Parathyroid adenoma (tissue), 2 donors: ENCODE measurements at regions not wholly inside any gene's neighbourhood (a gene's known extent, or its start where the extent isn't known, plus 50 kb on each side); places are given as distances from the start of the nearest gene placed in this dataset.
"Not testable (repeated sequence)": the region's sequence is repeated elsewhere in the genome, so short reads cannot be mapped to it uniquely, and the experiment has no call there.

Source experiments
- H2AFZ ChIP-seq: fragments of 300-600 bp; sonication (generic); one replicate; pipeline ENCODE4 v1.7.0; 2017; ENCODE audit warnings: antibody characterized with exemption, mild to moderate bottlenecking
- H3K27ac ChIP-seq: fragments of 300-600 bp; sonication (generic); one replicate; pipeline ENCODE4 v1.7.0; 2017
- H3K27me3 ChIP-seq: fragments of 300-600 bp; sonication (generic); one replicate; pipeline ENCODE4 v1.7.0; 2017; ENCODE audit warnings: low read length; ENCODE audit not compliant: control insufficient read depth, insufficient read depth
- H3K36me3 ChIP-seq: fragments of 300-600 bp; sonication (generic); one replicate; pipeline ENCODE4 v1.7.0; 2017; ENCODE audit warnings: low read length; ENCODE audit not compliant: control insufficient read depth, insufficient read depth
- H3K4me1 ChIP-seq: fragments of 300-600 bp; sonication (generic); one replicate; pipeline ENCODE4 v1.7.0; 2017; ENCODE audit warnings: control low read depth
- H3K4me2 ChIP-seq: fragments of 300-600 bp; sonication (generic); one replicate; pipeline ENCODE4 v1.7.0; 2017; ENCODE audit warnings: low read length
- H3K4me3 ChIP-seq: fragments of 300-600 bp; sonication (generic); one replicate; pipeline ENCODE4 v1.7.0; 2017; ENCODE audit warnings: low read depth, low read length
- H3K79me2 ChIP-seq: fragments of 300-600 bp; sonication (generic); one replicate; pipeline ENCODE4 v1.7.0; 2017; ENCODE audit warnings: control low read depth
- H3K9ac ChIP-seq: fragments of 300-600 bp; sonication (generic); one replicate; pipeline ENCODE4 v1.7.0; 2017; ENCODE audit warnings: mild to moderate bottlenecking
- H3K9me3 ChIP-seq: fragments of 300-600 bp; sonication (generic); one replicate; pipeline ENCODE4 v1.7.0; 2017; ENCODE audit warnings: low read length; ENCODE audit not compliant: control insufficient read depth
- TF ChIP-seq, protein P1 (sequence below): fragments of 300-600 bp; sonication (generic); IDR thresholded peaks from one replicate; pipeline ENCODE4 v1.7.0; 2017; ENCODE audit warnings: antibody characterized with exemption, mild to moderate bottlenecking
- donor health status: primary hyperparathyroidism.

DNA sequence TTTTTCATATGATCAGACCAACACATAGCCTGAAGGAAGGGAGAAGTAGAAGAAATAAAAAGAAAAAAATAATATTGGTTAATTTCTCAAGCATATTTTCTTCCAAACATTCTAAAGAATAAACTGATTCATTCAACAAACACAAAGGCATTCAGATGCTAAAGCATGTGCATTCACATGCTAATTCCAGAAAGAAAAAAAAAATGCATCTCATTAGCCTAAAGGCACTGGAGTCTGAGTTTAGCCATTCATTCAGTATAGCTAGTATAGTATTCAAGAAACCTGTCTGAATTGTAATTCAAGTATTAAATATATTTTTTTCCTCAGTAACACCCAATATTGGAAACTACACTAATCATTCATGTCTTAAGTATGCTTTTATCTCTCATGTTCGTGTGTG lies 61.0 kb upstream of the FER start:
- Histone ChIP-seq H3K27ac (no peak overlapping the region), H3K36me3 (no peaks in the 10 kb centered on the region)
- TF ChIP-seq, protein P1, sequence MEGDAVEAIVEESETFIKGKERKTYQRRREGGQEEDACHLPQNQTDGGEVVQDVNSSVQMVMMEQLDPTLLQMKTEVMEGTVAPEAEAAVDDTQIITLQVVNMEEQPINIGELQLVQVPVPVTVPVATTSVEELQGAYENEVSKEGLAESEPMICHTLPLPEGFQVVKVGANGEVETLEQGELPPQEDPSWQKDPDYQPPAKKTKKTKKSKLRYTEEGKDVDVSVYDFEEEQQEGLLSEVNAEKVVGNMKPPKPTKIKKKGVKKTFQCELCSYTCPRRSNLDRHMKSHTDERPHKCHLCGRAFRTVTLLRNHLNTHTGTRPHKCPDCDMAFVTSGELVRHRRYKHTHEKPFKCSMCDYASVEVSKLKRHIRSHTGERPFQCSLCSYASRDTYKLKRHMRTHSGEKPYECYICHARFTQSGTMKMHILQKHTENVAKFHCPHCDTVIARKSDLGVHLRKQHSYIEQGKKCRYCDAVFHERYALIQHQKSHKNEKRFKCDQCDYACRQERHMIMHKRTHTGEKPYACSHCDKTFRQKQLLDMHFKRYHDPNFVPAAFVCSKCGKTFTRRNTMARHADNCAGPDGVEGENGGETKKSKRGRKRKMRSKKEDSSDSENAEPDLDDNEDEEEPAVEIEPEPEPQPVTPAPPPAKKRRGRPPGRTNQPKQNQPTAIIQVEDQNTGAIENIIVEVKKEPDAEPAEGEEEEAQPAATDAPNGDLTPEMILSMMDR: no peak

DNA sequence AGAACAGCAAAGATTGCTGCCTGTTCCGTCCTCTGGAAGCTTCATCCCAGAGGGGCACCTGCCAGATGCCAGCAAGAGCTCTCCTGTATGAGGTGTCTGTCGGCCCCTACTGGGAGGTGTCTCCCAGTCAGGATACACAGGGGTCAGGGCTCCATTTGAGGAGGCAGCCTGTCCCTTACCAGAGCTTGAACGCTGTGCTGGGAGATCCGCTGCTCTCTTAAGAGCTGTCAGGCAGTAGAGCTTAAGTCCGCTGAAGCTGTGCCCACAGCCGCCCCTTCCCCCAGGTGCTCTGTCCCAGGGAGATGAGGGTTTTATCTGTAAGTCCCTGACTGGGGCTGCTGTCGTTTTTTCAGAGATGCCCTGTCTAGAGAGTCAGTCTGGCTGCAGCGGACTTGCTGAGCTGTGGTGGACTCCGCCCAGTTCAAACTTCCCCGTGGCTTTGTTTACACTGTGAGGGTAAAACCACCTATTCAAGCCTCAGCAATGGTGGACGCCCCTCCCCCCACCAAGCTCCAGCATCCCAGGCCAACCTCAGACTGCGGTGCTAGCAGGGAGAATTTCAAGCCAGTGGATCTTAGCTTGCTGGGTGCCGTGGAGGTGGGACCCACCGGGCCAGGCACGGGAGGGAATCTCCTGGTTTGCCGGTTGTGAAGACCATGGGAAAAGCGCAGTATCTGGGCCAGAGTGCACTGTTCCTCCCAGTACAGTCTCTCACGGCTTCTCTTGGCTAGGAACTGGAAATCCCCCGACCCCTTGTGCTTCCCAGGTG lies 62.1 kb upstream of the FER start:
- H3K4me2 ChIP-seq, H3K9me3 ChIP-seq, H3K36me3 ChIP-seq, H3K9ac ChIP-seq, H3K79me2 ChIP-seq, H3K4me1 ChIP-seq, H3K4me3 ChIP-seq, H3K27ac ChIP-seq, H3K27me3 ChIP-seq: not testable (repeated sequence)
- H2AFZ ChIP-seq: peak overlapping the region; percentile 68

More for the DNA sequence above, 61.0 kb upstream of the FER start:
- no peak overlapping the region for H2AFZ ChIP-seq
- H3K27me3 ChIP-seq: no peaks in the 10 kb centered on the region
- H3K4me3 ChIP-seq: no peak overlapping the region
- no peaks in the 10 kb centered on the region for H3K9me3 ChIP-seq
- H3K4me2 ChIP-seq: no peak overlapping the region
- H3K4me1 ChIP-seq: no peaks in the 10 kb centered on the region
- no peak overlapping the region for H3K9ac ChIP-seq
- no peaks in the 10 kb centered on the region for H3K79me2 ChIP-seq

DNA sequence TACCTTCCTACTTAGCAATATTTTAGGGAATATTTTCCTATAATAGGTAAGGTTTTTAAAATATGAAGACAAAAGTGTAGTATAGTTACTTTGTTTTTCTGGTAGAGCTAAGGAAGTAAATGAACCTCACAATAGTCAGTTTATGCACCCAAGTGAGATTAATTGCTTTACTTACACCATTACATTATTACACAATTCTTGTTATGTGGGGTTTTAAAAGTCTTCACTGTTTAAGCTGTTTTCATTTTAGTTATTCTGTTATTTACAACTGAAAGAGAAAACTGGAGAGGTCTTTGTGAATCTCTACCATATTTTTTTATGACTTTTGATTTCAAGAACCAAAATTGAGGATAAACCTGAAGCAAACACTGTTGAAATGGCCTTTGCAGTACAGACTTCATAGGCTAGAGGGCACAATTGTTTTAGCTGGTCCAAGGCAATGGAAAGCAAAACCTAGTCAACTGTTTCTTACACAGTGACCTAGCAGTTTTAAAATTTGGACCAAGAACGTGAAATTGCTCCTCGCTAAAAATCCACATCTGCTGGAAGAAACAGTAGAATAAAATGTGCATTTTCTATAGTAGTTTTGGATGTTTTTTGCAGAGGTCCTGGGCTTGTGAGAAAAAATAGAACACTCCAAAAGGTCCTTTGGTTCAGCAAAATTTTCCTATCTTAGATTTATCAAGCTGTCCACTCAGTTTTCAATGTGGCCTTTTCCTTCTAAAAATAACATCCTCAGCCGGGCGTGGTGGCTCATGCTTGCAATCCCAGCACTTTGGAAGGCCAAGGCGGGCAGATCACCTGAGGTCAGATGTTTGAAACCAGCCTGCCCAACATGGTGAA lies 66.4 kb upstream of the FER start:
- TF ChIP-seq, protein P1: peak; percentile 87
- no peaks in the 10 kb centered on the region for H3K9me3 ChIP-seq

DNA sequence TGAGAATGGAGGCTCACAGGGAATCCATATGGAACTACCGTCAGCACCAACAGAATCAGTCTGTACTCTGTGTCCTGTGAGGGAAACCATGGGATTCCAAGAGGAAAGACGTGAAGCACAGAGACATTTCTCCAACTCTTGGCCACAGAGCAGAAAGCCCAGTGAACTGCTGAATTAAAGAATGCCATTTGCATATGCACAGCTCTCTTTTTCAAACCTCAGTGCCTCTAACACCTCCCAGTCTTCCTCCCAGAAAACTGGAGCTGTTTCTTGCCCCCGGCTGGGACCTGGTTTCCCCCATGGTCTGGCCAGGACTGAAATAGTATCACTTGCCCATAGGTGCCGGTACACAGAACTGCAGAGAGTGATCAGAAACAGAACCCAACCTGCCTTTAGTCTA lies 69.6 kb upstream of the FER start:
- no peak overlapping the region for H3K4me3 ChIP-seq
- peak overlapping the region; percentile 20 for H2AFZ ChIP-seq

More for the DNA sequence above, 66.4 kb upstream of the FER start:
- Histone ChIP-seq H3K27ac (peak overlapping the region; percentile 58), H3K36me3 (no peaks in the 10 kb centered on the region), H3K27me3 (no peaks in the 10 kb centered on the region), H3K9ac (no peak overlapping the region), H3K79me2 (no peaks in the 10 kb centered on the region), H2AFZ (peak overlapping the region; percentile 21), H3K4me1 (no peaks in the 10 kb centered on the region), H3K4me3 (peak overlapping the region; percentile 28), H3K4me2 (no peak overlapping the region)

DNA sequence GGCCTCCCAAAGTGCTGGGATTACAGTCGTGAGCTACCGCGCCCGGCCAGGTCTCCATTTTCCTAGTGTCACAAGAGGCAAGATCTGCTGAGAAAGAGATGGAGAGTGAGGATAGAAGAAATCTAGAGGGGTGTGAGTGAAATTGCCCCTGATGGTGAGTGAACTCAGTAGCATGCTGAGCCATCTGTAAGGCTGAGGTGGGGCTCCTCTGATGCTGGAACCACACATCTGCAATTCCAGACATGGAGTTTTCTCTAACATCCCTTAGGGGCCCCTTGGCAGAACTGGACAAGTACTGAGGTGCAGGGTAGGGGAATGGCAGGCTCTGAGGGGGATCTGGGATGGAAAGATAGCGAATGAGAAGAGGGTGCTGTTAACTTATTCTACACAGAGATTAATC lies 72.0 kb upstream of the FER start:
- Histone ChIP-seq H3K9ac (no peak overlapping the region), H3K9me3 (no peaks in the 10 kb centered on the region), H2AFZ (no peak overlapping the region), H3K4me3 (no peak overlapping the region), H3K79me2 (no peaks in the 10 kb centered on the region), H3K4me1 (no peaks in the 10 kb centered on the region), H3K36me3 (no peaks in the 10 kb centered on the region), H3K4me2 (no peak overlapping the region), H3K27ac (no peak overlapping the region), H3K27me3 (no peaks in the 10 kb centered on the region)
- TF ChIP-seq, protein P1: no peak

More for the DNA sequence above, 69.6 kb upstream of the FER start:
- Histone ChIP-seq H3K36me3 (no peaks in the 10 kb centered on the region), H3K79me2 (no peaks in the 10 kb centered on the region), H3K27me3 (no peaks in the 10 kb centered on the region), H3K9ac (no peak overlapping the region), H3K4me2 (no peak overlapping the region), H3K4me1 (no peaks in the 10 kb centered on the region), H3K9me3 (no peaks in the 10 kb centered on the region), H3K27ac (no peak overlapping the region)
- TF ChIP-seq, protein P1: no peak
